ENCODE measurements at regions not wholly inside any gene's neighbourhood (a gene's known extent, or its start where the extent isn't known, plus 50 kb on each side); places are given as distances from the start of the nearest gene placed in this dataset.
"Not testable (repeated sequence)": the region's sequence is repeated elsewhere in the genome, so short reads cannot be mapped to it uniquely, and the experiment has no call there.

- DNase-seq (ENCODE audit: low spot score) = not testable (repeated sequence)
These were observed 150.9 kb upstream of the TEX13D start for GRCh38 chrX:124181515-124181914.

- DNase-seq (ENCODE audit: low spot score) = no peak
These were observed 142.0 kb upstream of the TEX13D start for GRCh38 chrX:124190440-124190839.

GRCh38 chrX:124194199-124194598 is 138.3 kb upstream of the TEX13D start:
- DNase-seq (ENCODE audit: low spot score) = peak; percentile 28

GRCh38 chrX:124194901-124195300 is 137.6 kb upstream of the TEX13D start:
- peak; percentile 15 for DNase-seq (ENCODE audit: low spot score)

- no peak for DNase-seq (ENCODE audit: low spot score)
These were observed 129.1 kb upstream of the TEX13D start for GRCh38 chrX:124203311-124203710.

- no peak for DNase-seq (ENCODE audit: low spot score)
These were observed 123.8 kb upstream of the TEX13D start for GRCh38 chrX:124208660-124209059.

- no peak for DNase-seq (ENCODE audit: low spot score)
These were observed 122.5 kb upstream of the TEX13D start for GRCh38 chrX:124209792-124210576.

- DNase-seq (ENCODE audit: low spot score) = peak; percentile 26
These were observed 121.0 kb upstream of the TEX13D start for GRCh38 chrX:124211312-124211942.

- DNase-seq (ENCODE audit: low spot score) = no peak
These were observed 119.8 kb upstream of the TEX13D start for GRCh38 chrX:124212622-124213021.

GRCh38 chrX:124215786-124216185 is 116.7 kb upstream of the TEX13D start:
- no peak for DNase-seq (ENCODE audit: low spot score)

GRCh38 chrX:124216396-124217115 is 115.9 kb upstream of the TEX13D start:
- no peak for DNase-seq (ENCODE audit: low spot score)

GRCh38 chrX:124217304-124218251 is 114.9 kb upstream of the TEX13D start:
- DNase-seq (ENCODE audit: low spot score) = peak; percentile 23

GRCh38 chrX:124223524-124223923 is 108.9 kb upstream of the TEX13D start:
- DNase-seq (ENCODE audit: low spot score) = no peak

GRCh38 chrX:124224528-124224927 is 107.9 kb upstream of the TEX13D start:
- DNase-seq (ENCODE audit: low spot score) = no peak

GRCh38 chrX:124226129-124226528 is 106.3 kb upstream of the TEX13D start:
- no peak for DNase-seq (ENCODE audit: low spot score)

- no peak for DNase-seq (ENCODE audit: low spot score)
These were observed 103.6 kb upstream of the TEX13D start for GRCh38 chrX:124228849-124229248.

GRCh38 chrX:124229374-124229773 is 103.1 kb upstream of the TEX13D start:
- no peak for DNase-seq (ENCODE audit: low spot score)

- no peak for DNase-seq (ENCODE audit: low spot score)
These were observed 101.6 kb upstream of the TEX13D start for GRCh38 chrX:124230655-124231450.

- no peak for DNase-seq (ENCODE audit: low spot score)
These were observed 101.1 kb upstream of the TEX13D start for GRCh38 chrX:124231451-124231759.

- no peak for DNase-seq (ENCODE audit: low spot score)
These were observed 99.8 kb upstream of the TEX13D start for GRCh38 chrX:124232523-124233201.

GRCh38 chrX:124234348-124234747 is 98.1 kb upstream of the TEX13D start:
- no peak for DNase-seq (ENCODE audit: low spot score)

Data from AG08395 (cell line).